Nucleus accumbens (tissue), 56 donors: ENCODE measurements at regions not wholly inside any gene's neighbourhood (a gene's known extent, or its start where the extent isn't known, plus 50 kb on each side); places are given as distances from the start of the nearest gene placed in this dataset.
"Not testable (repeated sequence)": the region's sequence is repeated elsewhere in the genome, so short reads cannot be mapped to it uniquely, and the experiment has no call there.

ENCODE experiments used
- DNase-seq, 56 donors: peaks; one replicate each; lab custom pipeline; 2025; lab: John Stamatoyannopoulos, UW

- no peak for DNase-seq
Observed at GRCh38 chr19:28118235-28118634, 1094.7 kb downstream of the UQCRFS1 start.

GRCh38 chr19:28117143-28117542, 1095.8 kb downstream of the UQCRFS1 start:
- no peak for DNase-seq

- DNase-seq, result not testable (repeated sequence)
Observed at GRCh38 chr19:28116379-28116778, 1096.6 kb downstream of the UQCRFS1 start.

GRCh38 chr19:28103921-28104320, 1109.0 kb downstream of the UQCRFS1 start:
- no peak for DNase-seq

GRCh38 chr19:28084659-28085157, 1128.2 kb downstream of the UQCRFS1 start:
- DNase-seq, result not testable (repeated sequence)

GRCh38 chr19:28076628-28077027, 1136.3 kb downstream of the UQCRFS1 start:
- no peak for DNase-seq

- DNase-seq, result no peak
Observed at GRCh38 chr19:28075229-28075628, 1137.7 kb downstream of the UQCRFS1 start.

- no peak for DNase-seq
Observed at GRCh38 chr19:28074773-28075172, 1138.2 kb downstream of the UQCRFS1 start.

GRCh38 chr19:28067882-28068281, 1145.1 kb downstream of the UQCRFS1 start:
- no peak for DNase-seq

- DNase-seq, result no peak
Observed at GRCh38 chr19:28066988-28067387, 1146.0 kb downstream of the UQCRFS1 start.

GRCh38 chr19:28066161-28066560, 1146.8 kb downstream of the UQCRFS1 start:
- DNase-seq, result no peak

- DNase-seq, result no peak
Observed at GRCh38 chr19:28065026-28065425, 1147.9 kb downstream of the UQCRFS1 start.

GRCh38 chr19:28063702-28064101, 1149.2 kb downstream of the UQCRFS1 start:
- no peak for DNase-seq

GRCh38 chr19:28061111-28061510, 1151.8 kb downstream of the UQCRFS1 start:
- no peak for DNase-seq

- DNase-seq, result not testable (repeated sequence)
Observed at GRCh38 chr19:28057026-28057425, 1155.9 kb downstream of the UQCRFS1 start.

- DNase-seq, result no peak
Observed at GRCh38 chr19:28051047-28051446, 1161.9 kb downstream of the UQCRFS1 start.

- no peak for DNase-seq
Observed at GRCh38 chr19:28049875-28050274, 1163.1 kb downstream of the UQCRFS1 start.

- no peak for DNase-seq
Observed at GRCh38 chr19:28046932-28047331, 1166.0 kb downstream of the UQCRFS1 start.

- no peak for DNase-seq
Observed at GRCh38 chr19:28045621-28046020, 1167.3 kb downstream of the UQCRFS1 start.

- no peak for DNase-seq
Observed at GRCh38 chr19:28044477-28044876, 1168.5 kb downstream of the UQCRFS1 start.

GRCh38 chr19:28042516-28042915, 1170.4 kb downstream of the UQCRFS1 start:
- no peak for DNase-seq

- DNase-seq, result no peak
Observed at GRCh38 chr19:28039677-28040381, 1173.1 kb downstream of the UQCRFS1 start.

GRCh38 chr19:28037186-28037585, 1175.8 kb downstream of the UQCRFS1 start:
- no peak for DNase-seq
